NCI-H510A (cell line): ENCODE measurements at regions not wholly inside any gene's neighbourhood (a gene's known extent, or its start where the extent isn't known, plus 50 kb on each side); places are given as distances from the start of the nearest gene placed in this dataset.
A peak's percentile ranks its signal among the peaks of the same experiment; 100 is the strongest.

Experiments
- DNase-seq: peaks from one replicate; lab custom pipeline; 2025; lab: John Stamatoyannopoulos, UW

DNA sequence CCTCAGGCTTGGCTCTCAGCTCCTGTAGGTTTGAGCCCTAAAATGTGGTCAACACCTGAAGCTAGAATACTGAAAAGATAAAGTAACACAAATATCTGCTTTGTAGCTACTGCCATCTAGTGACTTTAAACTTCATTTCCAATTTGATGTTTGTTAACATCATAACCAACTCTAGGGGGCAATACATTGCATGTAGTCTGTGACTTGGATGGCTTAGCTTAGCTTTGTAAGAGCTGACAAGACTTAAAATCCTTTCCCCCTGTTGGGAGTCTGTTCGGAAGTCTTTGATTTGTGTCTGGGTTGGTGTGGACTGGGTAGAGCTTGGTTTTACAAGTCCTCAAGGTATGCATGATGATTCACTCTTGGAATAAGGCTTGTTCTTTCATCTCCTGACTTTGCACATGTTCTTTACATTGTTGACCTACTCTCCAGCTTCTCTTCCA lies 51.7 kb downstream of the SCN11A start:
- DNase-seq: peak; percentile 1

DNA sequence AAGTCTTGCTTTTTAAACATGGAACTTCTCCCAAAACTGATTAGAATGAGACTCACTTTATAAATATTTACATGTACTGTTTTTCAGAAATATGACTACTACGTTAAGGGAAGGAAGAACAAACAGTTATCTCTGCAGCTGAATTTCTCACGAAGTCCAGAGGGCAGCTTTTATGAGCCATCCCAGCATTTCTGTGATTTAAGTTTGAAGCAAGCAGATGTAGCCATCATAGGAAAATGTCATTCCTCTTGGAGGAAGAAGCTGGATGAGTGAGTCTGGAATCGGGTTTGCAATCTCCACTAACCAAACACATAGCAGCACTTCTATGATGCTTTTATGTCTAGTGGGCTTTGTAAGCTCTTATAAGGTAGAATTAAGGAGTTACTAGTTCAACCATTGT lies 53.7 kb downstream of the SCN11A start:
- no peak for DNase-seq

DNA sequence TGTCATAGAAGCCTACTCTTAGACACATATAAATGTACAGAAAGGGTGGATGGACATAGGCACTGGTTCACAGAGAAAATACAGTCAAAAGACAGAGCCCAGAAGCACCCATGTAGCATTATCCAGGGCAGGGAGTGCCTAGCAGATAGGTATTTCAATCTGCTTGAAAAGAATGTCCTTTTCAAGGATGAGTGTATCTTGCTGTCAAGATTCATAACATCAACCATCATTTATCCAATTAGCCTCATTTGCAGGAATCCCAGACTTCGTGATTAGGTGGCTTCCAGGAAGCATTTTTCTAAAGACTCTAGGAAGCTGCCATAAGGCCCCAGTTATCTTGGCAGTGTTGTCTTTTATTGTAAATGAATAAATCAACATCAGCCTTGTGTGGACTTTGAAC lies 55.6 kb downstream of the SCN11A start:
- DNase-seq: no peak

DNA sequence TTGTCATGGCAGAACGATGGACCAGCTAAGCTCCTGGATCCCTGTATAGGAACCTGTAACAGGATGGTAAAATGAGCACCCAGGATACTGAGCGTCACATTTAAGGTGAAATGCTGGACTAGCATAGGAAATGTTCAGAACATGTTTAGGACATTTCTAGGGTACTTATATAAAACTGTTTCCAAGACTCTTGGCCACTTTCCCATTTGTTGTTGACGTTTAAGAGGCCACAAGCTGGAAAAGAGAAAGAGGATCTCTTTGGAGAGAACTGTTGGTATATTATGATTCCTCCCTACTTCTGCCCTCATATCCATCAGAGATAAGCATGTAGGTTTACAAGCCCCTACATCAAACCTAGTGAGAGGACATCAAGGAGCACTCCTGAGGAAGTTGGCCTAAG lies 57.5 kb downstream of the SCN11A start:
- DNase-seq: no peak

DNA sequence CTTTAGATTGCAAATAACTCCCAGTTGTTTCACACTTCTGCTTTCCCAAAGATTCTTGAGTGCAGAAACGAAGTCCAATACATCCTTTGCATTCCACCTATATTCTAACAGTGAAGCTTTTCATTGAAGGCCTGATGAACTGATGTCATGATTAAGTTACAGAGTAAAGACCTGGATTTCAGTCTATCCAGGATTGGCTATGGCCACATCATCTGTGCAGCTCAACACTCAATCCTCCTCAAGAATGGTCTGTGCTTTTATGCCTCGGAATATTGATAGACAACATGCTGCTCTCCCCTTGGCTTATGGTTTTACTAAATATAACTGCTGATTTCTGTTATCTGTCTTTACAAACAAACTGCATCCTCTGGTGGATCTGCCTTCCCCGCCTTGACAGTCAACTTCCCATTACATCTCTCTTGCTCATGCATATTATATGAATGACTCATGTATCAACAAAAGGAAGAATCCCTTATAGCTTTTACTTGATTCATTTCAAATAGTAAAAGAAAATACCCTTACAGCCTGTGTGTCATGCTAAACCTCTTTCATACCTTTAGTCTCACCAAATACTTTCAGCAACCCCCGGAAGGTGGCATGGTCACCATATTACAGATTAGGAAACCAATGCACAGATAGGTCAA lies 59.5 kb downstream of the SCN11A start:
- no peak for DNase-seq

DNA sequence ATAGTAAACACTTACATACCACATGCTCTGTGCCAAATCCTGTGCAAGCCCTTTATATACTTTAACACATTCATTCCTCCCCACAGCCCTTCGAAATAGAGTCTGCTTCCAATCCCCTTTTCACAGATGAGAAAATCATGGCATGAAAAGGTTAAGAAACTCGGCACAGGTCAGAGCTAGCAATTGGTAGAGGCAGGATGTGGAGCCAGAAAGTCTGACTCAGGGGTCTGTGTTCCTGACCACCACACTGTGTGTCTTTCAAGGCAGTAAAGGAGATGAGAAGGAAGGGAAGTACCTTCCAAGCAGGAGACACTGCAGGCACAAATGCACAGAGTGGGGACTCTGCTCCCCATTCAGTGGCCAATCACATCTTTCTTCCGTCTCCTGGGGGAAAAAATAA lies 61.1 kb downstream of the SCN11A start:
- DNase-seq: no peak

DNA sequence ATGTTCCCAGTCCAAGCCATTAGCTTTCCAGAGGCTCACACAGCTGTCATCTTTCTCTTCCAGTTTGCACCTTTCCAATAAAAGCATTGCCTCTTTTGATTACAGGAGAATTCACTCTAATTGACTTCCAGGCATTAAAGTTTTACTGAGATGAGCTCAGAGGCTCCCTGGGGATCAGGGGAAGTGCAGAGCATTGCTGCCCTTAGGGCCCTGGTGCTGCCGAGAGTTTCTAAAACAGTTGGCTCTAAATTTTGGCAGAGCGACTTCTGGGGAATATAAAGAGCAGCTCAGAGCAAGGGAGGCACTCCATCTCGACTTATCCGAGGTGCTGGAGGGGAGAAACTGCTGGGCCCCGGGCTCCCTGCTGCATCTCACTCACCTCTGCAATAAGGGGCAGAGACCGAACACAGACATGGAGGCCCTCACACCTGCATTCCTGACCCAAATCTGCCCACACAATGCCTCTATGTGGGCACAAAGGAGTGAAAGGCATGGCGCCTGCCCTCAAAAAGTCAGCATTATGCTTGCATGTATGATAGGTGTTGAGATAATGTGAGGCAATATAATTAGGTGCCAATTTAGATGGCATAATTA lies 61.7 kb downstream of the SCN11A start:
- no peak for DNase-seq

DNA sequence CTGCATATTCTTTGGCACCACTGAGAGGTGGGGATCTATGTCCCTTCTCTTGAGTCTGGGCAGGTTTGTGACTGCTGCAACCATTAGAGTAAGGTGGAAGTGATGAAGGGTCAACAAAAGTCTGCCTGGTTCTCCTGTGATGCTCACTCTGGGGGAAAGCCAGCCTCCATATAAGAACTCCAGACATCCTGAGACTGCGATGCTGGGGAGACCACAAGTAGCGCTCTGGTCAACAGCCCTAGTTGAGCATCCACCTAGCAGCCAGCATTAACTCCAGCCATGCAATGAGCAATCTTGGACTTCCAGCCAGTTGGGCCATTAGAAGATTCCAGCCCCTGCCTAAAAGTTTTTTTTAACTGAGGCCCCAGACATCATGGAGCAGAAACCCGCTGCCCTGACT lies 62.8 kb downstream of the SCN11A start:
- DNase-seq: no peak

DNA sequence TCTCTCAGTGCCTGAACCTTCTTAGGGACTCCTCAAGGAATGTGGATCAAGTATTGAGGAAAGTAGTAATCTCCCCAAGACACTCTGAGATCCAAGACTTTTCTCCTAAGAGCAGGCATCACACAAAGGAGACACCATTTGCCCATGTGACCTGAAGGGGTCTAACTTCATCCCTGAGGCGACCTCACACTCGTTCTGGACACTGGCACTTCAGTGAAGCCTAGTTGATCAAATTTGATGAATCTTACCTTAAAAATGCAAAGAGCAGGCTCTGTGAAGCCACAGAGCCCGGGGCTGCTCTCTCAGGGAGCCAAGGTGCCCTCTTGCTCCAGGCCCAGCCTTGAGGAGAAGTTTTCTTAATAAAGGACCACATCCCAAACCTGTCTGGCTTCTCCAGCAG lies 64.3 kb downstream of the SCN11A start:
- DNase-seq: no peak

DNA sequence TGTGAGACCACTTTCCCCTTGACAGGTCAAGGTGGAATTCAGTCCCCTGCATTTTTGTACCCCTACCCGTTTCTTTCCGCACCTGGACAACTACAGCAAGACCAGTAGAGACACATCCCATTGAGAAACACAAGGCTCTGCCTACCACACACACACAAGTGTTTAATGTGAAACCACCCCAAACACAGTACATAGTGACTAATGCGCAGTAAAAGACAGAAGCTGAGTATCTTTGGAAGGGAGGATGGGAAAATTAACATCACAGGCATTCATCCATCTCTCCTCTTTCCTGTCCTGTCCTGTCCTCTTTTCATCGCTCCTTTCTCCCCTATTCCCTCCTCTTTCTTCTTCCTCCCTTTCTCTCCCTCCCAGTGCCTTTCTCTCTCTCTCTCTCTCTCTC lies 64.8 kb downstream of the SCN11A start:
- DNase-seq: no peak

DNA sequence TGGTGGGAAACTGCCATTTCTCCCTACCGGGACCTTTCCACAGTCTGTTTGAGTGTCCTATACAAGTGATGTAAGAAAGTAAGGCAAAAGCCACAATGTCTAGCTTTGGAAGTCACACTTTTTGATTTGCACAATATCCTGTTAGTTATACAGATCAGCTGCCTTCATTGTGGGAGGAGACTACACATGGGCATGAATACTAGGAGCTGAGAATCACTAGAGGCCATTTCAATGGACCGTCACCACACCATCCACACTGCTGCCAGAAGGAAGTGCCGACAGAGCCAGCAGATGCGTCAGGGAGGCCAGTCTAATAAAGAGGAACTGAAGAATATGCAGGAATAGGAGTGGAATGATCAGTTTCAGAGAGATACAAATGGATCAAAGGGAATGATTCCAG lies 65.8 kb downstream of the SCN11A start:
- DNase-seq: no peak

DNA sequence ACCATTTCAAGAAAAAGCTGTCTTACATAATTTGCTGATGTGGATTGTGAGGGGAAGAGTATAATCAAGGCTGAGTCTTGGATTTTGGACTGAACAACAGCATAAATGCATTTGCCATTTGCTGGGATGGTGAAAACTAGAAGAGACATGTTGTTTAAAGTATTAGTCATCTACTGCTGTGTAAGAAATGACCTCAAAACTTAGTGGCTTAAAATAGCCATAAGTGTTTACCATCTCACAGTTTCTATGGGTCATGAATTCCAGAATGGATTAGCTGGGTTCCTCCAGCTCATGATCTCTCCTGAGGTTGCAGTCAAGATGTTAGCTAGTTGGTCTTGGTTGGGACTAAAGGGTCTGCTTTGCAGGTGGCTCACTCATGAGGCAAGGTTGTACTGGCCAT lies 66.2 kb downstream of the SCN11A start:
- no peak for DNase-seq

DNA sequence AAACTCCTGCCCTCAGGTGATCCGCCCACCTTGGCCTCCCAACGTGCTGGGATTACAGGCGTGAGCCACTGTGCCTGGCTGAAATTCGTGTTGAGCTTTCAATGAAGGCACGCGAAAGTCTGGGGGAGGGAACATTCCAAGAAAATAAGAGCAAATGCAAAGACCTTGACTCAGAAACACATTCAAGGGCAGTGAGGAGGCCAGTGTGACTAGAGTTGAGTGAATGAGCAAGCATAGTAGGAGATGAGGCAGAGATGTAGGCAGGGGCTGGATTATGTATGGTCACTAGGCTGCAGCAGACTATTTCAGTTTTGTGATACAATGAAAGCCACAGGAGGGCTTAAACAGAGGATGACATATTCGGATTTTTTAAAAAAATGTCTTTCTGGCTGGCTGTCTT lies 67.0 kb downstream of the SCN11A start:
- no peak for DNase-seq

DNA sequence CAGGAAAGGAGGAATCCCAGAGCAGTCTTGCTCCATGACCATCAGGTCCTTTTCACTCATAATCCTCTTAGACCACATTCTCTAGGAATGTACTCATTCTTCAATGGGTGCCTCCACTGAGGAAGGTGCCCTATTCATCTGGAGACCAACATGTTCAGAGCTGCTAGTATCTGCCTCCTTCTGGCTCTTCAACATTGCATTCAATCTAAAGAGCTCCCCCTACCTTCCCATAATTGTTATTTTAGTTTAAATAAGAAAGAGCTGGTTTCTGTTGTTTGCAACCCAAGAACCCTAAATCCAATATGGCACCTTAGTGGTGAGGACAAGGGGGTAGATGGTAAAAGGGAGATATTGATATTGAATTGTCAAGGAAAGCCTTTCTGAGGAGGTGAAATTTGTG lies 67.6 kb downstream of the SCN11A start:
- no peak for DNase-seq

DNA sequence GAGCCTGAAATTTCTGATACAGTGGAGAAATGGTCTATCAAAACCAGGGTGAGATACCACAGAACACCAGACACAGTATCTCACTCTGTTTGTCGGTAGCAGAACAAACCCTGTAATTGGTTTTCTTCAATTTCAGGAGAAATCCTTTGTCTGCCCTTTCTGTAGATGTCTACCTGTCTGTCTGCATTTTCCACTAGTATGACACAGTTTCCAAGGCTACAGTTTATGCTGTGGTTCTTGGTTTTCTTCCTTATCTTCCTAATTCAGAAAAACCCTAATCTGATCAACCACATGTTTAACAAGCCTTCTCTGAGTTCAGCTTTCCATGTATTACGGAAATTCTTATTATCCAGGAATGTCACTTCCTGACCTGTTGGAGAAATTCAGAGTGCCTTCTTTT lies 70.8 kb downstream of the SCN11A start:
- DNase-seq: no peak

DNA sequence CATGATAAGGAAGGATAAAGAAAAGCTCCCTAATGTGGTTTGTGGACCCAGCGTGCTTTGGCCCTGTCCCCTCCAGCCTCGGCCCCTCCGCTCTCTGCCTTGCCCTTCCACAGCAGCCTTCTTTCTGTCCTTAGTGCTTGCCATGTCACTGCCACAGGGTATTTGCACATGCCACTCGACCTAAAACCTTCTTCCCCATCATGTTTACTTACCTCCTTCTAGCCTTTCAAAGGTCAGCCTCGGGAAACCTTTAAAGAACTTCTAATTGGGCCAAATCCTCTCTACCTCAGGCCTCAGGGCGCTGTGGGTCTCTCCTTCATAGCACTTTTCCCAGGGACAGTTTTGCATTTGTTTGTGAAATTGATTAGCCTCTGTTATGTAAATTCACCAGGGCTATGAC lies 73.0 kb downstream of the SCN11A start:
- DNase-seq: no peak

DNA sequence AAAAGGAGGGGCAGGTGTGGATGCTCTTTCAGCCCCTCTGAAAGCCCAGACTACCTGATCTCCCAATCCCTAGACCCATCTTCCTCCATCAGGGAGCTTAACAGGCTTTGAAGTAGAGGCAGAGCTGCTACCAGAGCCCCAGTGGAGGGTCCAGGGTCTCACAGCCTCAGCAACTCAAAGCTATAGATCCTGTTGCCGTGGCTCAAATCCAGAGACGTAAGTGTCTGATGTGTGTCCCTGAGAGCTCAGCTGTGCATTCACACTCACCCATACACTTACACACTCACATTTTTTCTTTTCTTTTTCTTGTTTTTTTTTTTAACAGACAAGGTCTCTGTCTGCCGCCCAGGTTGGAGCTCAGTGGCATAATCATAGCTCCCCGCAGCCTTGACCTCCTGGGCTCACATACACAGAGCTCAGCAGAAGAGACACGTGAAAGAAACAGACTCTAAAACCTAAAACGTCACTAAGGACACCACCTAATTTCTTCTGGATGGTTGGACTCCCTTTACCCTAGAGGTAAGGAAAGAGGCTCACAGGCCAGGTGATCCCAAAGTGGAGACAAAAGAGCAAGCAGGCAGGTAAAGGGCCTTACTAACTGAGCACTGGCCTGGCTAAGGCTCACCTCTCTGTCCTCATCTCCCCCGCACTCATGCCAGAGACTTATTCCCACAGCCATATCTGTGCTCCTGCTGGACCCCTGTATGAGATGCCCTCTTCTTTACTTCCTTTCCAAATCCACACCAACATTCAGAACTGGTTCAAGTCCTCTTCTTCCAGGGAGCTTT lies 80.7 kb downstream of the SCN11A start:
- DNase-seq: no peak

DNA sequence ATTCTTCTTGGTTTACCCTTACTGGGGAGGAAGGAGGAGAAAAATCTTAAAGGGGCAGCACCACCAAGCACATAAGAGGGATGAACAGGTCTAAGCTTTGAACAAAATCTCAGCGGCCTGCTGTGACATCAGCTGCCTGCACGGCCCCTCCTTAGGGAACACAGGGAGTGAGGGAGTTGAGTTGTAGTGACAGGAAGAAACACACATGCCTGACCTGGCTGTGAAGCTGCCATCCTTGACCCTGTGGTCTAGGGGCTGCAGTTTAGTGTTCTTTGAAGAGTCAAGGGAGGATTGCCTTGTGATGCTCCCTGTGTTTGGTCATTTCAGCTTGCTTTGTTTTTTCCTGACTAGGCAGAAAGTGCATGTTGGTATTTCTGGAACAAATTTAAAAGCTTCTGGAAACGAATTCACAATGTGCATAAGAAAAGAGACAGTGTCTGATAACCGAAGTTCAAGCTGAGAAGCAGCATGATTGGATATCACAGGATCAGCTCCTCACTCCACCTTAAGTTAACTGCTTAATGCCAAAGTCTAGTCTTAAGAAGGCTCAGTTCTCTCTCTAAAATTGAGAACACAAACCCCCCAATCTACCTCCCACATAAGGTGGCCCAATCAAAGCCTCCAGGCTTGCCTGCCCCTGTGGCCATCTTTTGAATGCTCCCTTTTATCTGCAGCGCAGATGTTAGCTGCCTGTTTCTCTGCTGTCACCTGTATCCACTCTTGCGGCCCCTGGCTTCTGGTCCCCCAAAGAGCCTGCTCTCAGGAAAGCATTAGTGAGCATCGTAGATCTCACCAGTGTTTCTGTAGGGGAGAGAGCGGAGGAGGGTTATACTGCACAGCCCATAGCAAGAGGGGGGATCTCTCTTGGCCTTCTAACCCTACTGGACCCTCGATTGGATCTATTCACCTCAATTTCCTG lies 82.2 kb downstream of the SCN11A start:
- no peak for DNase-seq

DNA sequence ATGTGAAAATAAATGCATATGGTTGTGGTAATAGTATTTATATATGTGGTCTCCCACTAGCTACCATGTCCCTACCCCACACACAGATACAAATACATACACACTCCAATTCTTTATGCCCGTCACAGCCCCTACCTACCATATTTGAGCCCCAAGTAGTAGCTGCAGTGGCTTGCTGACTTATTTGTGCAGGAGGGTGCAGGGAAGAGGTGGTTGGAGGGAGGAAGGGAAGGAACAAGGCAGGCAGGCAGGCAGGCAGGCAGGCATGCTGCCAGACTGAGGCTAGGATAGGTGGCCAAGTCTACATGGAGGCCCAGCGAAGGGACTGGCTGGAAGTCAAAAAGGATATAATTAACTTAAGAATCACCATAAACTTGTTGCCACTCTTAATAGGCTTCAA lies 82.9 kb downstream of the SCN11A start:
- DNase-seq: no peak

DNA sequence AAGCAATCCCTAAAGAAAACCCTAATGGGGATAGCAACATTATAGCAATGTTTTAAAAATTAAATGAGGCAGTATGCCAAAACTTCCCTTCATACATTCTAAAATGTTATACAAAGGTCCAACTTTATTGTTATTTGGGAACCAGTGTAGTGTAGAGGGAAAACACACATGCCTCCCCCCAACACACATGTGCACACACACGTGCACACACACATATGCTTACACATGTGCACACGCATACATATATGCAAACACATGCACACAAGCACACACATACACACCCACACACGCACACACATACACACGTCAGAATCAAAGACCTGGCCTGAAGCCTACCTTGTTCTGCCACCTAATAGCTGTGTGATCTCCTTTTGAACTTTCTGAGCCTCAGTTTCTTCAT lies 83.3 kb downstream of the SCN11A start:
- DNase-seq: no peak

DNA sequence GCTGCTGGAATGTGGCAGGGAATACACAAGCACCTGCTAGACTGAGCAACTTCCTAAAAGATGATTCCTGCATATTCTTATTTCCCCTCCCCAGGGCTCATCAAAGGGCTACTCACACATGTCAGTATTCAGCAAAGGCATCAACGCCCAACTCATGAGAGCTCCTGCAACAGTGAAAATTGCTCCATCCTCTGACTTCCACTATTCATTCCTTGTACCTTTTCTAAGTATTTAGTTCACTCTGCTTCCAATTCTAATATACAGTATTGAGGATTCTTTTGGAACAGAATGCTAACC lies 84.1 kb downstream of the SCN11A start:
- no peak for DNase-seq

DNA sequence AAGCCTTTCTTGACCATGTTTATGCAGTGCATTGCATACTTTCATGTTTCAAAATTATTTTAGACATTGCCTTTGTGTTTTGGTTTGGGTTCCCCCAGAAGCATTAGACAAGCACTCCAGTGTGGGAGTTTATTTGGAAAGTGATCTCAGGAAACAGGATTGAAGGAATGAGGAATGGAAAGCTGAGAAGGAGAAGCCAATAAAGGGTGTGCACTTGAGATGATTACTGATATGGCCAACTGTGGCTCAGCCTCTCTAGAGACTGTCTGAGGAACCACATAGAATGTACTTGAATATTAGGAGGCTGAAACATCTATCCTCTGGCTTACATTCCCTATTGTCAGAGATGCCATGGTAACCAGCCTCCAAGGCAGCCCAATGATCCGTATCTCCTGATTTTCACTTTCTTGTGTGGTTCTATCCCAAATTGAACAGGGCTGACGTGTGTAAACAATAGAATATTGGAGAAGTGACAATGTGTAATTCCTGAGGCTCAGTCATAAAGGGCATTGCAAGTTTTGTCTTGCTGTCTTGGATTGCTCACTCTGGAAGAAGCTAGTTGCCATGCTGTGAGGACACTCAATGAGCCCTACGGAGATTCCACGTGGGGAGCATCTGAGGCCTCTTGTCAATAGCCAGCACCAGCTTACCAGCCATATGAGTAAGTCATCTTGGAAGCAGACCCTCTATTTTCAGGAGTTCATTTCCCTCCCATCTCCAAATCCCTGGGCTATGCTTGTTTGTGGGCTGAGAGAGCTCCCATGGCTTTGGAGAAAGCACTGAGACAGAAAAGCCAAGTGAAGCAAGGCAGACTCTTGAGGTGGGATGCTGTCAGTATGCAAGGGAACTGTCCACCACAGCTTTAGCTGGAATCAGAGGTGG lies 84.7 kb downstream of the SCN11A start:
- no peak for DNase-seq
